ENCODE measurements at regions not wholly inside any gene's neighbourhood (a gene's known extent, or its start where the extent isn't known, plus 50 kb on each side); places are given as distances from the start of the nearest gene placed in this dataset.

- TF ChIP-seq CTCF (IDR thresholded peaks at IDR 0.05; ENCODE audit: low read depth, low read length, poor library complexity, severe bottlenecking) (no peak), EZH2phosphoT487 (IDR thresholded peaks at IDR 0.05; ENCODE audit: borderline replicate concordance, low read length) (no peak)
Observed at GRCh38 chr6:14274016-14274415, 156.4 kb downstream of the CD83 start.
